Retinal pigment epithelial cell (primary cell): ENCODE measurements at regions not wholly inside any gene's neighbourhood (a gene's known extent, or its start where the extent isn't known, plus 50 kb on each side); places are given as distances from the start of the nearest gene placed in this dataset.

Experiments used
- DNase-seq: peaks from one replicate; pipeline ENCODE4 v3.0.0-alpha.2; 2010; ENCODE audit warnings: low read depth
- H3K4me3 ChIP-seq: 2 replicates; pipeline ENCODE4 v1.5.1; 2011; ENCODE audit warnings: mild to moderate bottlenecking, low read length, control low read depth, moderate library complexity
- TF ChIP-seq, protein P1 (sequence below): conservative IDR thresholded peaks from 2 replicates; pipeline ENCODE4 v1.5.1; 2011; ENCODE audit warnings: low read depth, low read length, control low read depth, inconsistent platforms

DNA sequence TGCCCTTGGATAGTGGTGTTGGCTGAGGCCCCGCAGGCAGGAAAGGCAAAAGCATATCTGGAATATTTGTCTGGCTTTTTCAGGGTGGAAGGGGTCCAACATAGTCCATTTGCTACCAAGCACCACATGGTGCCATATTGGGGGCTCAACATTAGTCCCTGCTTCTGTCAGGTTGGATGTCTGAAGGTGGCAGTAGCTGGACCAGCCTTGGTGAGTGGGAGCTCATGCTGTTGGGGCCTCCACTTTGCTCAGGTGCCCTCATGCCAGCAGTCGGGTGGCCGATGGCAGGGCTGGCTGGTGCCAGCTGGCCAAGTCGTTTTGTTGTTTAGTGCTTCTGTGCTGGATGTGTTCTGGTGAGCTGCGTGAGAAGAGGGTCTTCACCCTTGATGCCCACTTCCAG, 135.3 kb downstream of the PAPOLA start:
- DNase-seq = no peak
- TF ChIP-seq, protein P1, sequence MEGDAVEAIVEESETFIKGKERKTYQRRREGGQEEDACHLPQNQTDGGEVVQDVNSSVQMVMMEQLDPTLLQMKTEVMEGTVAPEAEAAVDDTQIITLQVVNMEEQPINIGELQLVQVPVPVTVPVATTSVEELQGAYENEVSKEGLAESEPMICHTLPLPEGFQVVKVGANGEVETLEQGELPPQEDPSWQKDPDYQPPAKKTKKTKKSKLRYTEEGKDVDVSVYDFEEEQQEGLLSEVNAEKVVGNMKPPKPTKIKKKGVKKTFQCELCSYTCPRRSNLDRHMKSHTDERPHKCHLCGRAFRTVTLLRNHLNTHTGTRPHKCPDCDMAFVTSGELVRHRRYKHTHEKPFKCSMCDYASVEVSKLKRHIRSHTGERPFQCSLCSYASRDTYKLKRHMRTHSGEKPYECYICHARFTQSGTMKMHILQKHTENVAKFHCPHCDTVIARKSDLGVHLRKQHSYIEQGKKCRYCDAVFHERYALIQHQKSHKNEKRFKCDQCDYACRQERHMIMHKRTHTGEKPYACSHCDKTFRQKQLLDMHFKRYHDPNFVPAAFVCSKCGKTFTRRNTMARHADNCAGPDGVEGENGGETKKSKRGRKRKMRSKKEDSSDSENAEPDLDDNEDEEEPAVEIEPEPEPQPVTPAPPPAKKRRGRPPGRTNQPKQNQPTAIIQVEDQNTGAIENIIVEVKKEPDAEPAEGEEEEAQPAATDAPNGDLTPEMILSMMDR = no peak
- no peak overlapping the region for H3K4me3 ChIP-seq

DNA sequence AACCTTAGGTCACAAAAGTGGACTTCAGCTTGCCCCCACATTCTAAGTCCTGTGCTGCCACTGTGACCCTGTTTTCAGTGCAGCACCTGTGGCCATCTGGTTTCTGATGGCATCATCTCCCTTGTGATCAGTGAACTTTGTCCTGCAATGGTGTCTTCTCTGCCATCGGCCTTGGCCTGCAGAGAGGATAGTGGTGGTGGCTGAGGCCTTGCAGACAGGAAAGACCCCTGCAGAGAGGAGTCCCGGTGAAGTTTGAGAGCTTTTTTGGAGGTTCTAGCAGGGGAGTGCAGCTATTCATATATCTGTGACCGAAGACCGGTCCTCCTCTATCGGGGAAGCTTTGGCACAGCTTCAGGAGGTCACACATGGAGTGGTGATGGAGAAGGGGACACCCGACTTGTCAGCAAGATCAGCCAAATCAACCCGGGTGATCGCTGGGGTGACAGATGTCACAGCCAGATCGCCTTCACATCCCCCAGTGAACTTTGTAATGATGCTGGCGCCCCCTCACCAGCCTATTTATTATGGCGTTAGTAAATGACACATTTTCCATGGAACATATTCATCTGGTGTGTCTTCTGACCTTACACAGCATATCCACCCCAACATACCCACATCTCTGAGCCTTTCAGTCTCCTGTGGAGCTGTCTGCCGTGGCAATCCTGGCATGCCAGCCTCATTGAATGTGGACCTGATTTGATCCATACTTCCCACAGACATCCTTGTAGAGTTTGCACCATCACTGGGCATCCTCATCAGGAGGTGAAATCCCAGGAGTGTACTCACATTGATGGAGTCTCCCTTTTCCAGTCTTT, 136.1 kb downstream of the PAPOLA start:
- TF ChIP-seq, protein P1 = no peak
- DNase-seq = no peak
- H3K4me3 ChIP-seq = no peak overlapping the region

DNA sequence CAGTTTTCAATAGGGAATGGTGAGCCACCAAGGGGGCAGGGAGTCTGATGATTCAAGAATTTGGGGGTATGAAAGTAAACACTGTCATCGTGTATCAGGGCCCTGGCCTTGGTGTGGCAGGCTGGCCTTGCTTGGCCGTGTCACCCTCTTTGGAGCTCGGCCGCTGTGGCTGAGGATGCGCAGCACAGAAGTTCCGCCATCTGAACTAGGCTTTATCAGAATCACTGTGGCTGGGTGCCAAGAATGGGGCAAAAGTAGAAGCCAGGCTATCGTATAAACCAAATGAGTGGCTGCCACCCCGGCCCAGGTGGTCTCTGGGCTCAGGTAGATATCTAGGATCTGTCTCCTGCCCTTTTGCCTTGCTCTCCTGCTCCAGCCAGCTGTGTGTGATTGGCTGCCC, 137.4 kb downstream of the PAPOLA start:
- DNase-seq = no peak
- no peak overlapping the region for H3K4me3 ChIP-seq

DNA sequence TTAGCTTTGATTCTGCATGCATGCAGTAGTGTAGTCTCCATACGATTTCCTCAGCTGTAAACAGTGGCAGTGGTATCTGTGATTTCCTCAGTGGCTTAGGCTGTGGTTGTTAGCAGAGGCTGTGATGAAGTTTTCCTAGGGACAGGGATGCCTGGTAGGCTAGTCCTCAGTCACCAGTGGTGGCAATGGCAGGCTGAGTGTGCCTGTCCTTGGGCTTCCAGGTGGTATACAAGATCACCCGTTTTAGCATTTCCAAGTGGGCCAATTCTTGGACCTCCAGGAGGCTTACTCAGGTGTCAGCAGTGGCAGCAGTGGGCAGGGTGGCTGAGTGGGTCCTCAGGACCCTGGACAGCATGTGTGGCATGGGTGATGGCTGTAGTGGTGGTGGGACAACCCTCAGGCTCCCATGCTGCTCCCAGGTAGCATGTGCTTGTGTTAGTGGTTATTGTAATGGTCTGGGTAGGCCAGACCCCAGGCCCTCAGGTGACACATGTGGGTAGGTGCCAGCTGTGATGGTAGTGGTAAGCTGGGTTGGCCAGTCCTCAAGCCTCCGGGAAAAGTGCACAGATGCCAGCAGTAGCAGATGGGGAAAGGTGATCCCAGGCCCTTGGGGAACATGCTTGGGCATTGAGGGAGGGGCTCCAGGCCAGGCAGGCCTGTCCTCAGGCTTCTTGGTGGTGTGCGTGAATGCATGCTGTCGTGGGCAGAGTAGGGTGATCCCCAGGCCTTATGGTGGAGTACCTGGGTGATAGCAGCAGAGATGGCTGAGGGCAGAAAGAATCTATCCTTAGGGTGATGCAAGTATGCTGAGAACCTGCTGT, 146.5 kb downstream of the PAPOLA start:
- no peak for DNase-seq
- no peak overlapping the region for H3K4me3 ChIP-seq
- TF ChIP-seq, protein P1 = no peak

More for the DNA sequence above, 137.4 kb downstream of the PAPOLA start:
- TF ChIP-seq, protein P1 = no peak

DNA sequence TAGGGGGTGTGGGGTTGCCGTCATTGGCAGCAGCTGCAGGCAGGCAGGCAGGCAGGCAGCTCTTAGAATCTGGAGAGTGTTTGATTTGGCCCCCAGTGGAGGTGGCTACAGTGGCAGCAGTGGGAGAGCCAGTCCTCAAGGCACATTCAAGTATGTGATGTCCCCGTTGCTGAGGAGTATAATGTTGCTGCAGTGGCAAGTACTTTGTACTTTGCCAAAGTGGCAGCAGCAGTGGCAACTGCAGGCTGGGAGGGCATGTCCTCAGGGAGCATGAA, 147.1 kb downstream of the PAPOLA start:
- no peak overlapping the region for H3K4me3 ChIP-seq
- TF ChIP-seq, protein P1 = no peak
- DNase-seq = no peak

DNA sequence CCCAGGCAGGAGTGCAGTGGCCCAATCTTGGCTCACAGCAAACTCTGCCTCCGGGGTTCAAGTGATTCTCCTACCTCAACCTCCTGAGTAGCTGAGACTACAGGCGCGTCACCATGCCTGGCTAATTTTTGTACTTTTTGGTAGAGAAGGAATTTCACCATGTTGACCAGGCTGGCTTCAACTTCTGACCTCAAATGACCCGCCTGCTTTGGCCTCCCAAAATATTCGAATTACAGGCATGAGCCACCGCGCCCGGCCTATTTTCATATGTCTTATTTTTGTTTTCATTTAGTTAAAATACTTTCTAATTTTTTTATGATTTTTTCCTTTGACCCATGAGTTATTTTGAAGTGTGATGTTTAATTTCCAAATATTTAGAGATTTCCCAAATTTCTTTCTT, 143.6 kb upstream of the VRK1 start:
- TF ChIP-seq, protein P1 = no peak
- no peak for DNase-seq
- H3K4me3 ChIP-seq = no peak overlapping the region

DNA sequence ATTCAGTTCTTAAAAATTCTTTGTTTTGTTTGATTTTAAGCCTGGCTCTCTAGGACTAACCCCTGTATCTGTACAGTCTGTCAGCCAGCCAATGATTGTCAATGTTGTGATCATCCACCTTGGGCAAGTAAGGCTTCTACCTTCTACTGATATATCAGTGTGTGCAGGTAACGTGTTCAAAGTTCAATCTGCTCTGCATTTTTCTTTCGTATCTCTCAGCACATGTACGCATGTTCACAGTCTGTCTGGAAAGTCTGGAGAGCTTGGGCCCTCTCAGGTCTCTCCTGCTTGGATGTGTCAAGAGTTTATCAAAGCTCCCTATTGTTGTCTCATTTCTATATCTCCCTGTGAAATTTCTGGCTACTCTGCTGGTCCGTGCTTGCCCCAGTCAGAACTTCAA, 138.6 kb upstream of the VRK1 start:
- no peak for DNase-seq
- TF ChIP-seq, protein P1 = no peak
- no peak overlapping the region for H3K4me3 ChIP-seq
